Astrocyte (in vitro differentiated cells and primary cell): ENCODE measurements at regions not wholly inside any gene's neighbourhood (a gene's known extent, or its start where the extent isn't known, plus 50 kb on each side); places are given as distances from the start of the nearest gene placed in this dataset.

Experiments used
- DNase-seq: peaks from one replicate; pipeline ENCODE4 v3.0.0-alpha.2; 2010; ENCODE audit warnings: low read depth
- FAIRE-seq: peaks from 2 replicates; lab custom pipeline; 2011; peaks lifted over from hg19 to GRCh38; lab: Jason Lieb, UNC
- H2AFZ ChIP-seq: 2 replicates; pipeline ENCODE4 v1.6.0; 2012; ENCODE audit warnings: low read depth, low read length, inconsistent platforms
- H3K27ac ChIP-seq: 2 replicates; pipeline ENCODE4 v1.5.1; 2011; ENCODE audit warnings: low read depth, low read length, inconsistent platforms
- H3K27me3 ChIP-seq: 2 replicates; pipeline ENCODE4 v1.6.0; 2011; ENCODE audit warnings: low read length, inconsistent platforms; ENCODE audit not compliant: insufficient read depth
- H3K36me3 ChIP-seq: 2 replicates; pipeline ENCODE4 v1.5.1; 2011; ENCODE audit warnings: low read length, inconsistent platforms; ENCODE audit not compliant: insufficient read depth
- H3K4me1 ChIP-seq: 2 replicates; pipeline ENCODE4 v1.5.1; 2011; ENCODE audit warnings: low read length, inconsistent platforms; ENCODE audit not compliant: insufficient read depth
- H3K4me2 ChIP-seq: 2 replicates; pipeline ENCODE4 v1.6.0; 2012; ENCODE audit warnings: low read length, inconsistent platforms
- H3K4me3 ChIP-seq: 2 replicates; pipeline ENCODE4 v1.5.1; 2011; ENCODE audit warnings: low read depth, mild to moderate bottlenecking, low read length, inconsistent platforms; ENCODE audit not compliant: insufficient read depth
- H3K79me2 ChIP-seq: 2 replicates; pipeline ENCODE4 v1.6.0; 2012; ENCODE audit warnings: mild to moderate bottlenecking, low read length, inconsistent platforms; ENCODE audit not compliant: insufficient read depth
- H3K9ac ChIP-seq: 2 replicates; pipeline ENCODE4 v1.6.0; 2012; ENCODE audit warnings: mild to moderate bottlenecking, low read length, inconsistent platforms
- H3K9me3 ChIP-seq: 2 replicates; pipeline ENCODE4 v1.5.1; 2012; ENCODE audit warnings: low read depth, mild to moderate bottlenecking, low read length, inconsistent platforms; ENCODE audit not compliant: insufficient read depth
- H4K20me1 ChIP-seq: 2 replicates; pipeline ENCODE4 v1.6.0; 2012; ENCODE audit warnings: low read length, inconsistent platforms; ENCODE audit not compliant: insufficient read depth
- H3K27ac Mint-ChIP-seq: one replicate; pipeline ENCODE4 v1.8.0; 2021; ENCODE audit warnings: mild to moderate bottlenecking, mixed read lengths; ENCODE audit not compliant: unreplicated experiment
- H3K27me3 Mint-ChIP-seq: one replicate; pipeline ENCODE4 v1.8.0; 2021; ENCODE audit warnings: low read depth, mixed read lengths; ENCODE audit not compliant: unreplicated experiment
- H3K36me3 Mint-ChIP-seq: one replicate; pipeline ENCODE4 v1.8.0; 2021; ENCODE audit warnings: low read depth, mixed read lengths; ENCODE audit not compliant: unreplicated experiment
- H3K4me1 Mint-ChIP-seq: one replicate; pipeline ENCODE4 v1.8.0; 2021; ENCODE audit warnings: low read depth, mixed read lengths; ENCODE audit not compliant: unreplicated experiment
- H3K4me3 Mint-ChIP-seq: one replicate; pipeline ENCODE4 v1.8.0; 2021; ENCODE audit warnings: mild to moderate bottlenecking, moderate library complexity, mixed read lengths; ENCODE audit not compliant: unreplicated experiment
- H3K9me3 Mint-ChIP-seq: one replicate; pipeline ENCODE4 v1.8.0; 2021; ENCODE audit warnings: mild to moderate bottlenecking, mixed read lengths; ENCODE audit not compliant: unreplicated experiment
- EZH2 ChIP-seq: IDR thresholded peaks from 2 replicates; pipeline ENCODE4 v1.6.1; 2012; ENCODE audit warnings: mild to moderate bottlenecking, low read length, inconsistent platforms; ENCODE audit not compliant: insufficient read depth
- TF ChIP-seq, protein P1 (sequence below): IDR thresholded peaks from 2 replicates; pipeline ENCODE4 v1.5.1; 2011; ENCODE audit warnings: low read depth, mild to moderate bottlenecking, inconsistent platforms, low read length, moderate library complexity; ENCODE audit not compliant: insufficient read depth

DNA sequence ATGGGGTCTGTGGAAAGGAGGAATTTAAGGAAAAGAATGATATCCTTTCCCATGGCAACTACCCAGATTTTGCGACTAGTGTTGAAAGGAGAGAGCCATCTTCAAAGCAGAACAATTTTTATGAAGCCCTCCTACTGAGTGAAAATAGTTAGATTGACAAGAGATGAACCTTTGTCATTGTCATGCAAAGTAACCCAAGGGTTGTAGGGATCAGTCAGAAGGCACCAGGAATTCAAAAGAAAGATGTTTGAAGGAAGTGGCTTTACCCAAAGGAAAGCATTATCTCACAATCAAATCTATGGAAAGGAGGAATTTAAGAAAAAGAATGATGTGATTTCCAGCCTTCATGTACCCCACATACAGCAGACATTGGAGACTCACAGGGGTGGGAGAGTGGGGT, 544.4 kb downstream of the IPMK start:
- Histone ChIP-seq H3K4me3 (no peak overlapping the region), H4K20me1 (no peaks in the 10 kb centered on the region), H3K9me3 (no peaks in the 10 kb centered on the region), H3K27me3 (no peaks in the 10 kb centered on the region), H3K36me3 (no peaks in the 10 kb centered on the region), H3K79me2 (no peaks in the 10 kb centered on the region), H3K4me2 (no peak overlapping the region), H2AFZ (no peak overlapping the region), H3K4me1 (no peaks in the 10 kb centered on the region), H3K9ac (no peak overlapping the region), H3K27ac (no peak overlapping the region)
- no peak overlapping the region for H3K27ac Mint-ChIP-seq
- H3K9me3 Mint-ChIP-seq = peaks cover 6% of the 10 kb centered on the region
- peaks cover 3% of the 10 kb centered on the region for H3K27me3 Mint-ChIP-seq
- DNase-seq (no peak), FAIRE-seq (no peak)
- TF ChIP-seq, protein P1, sequence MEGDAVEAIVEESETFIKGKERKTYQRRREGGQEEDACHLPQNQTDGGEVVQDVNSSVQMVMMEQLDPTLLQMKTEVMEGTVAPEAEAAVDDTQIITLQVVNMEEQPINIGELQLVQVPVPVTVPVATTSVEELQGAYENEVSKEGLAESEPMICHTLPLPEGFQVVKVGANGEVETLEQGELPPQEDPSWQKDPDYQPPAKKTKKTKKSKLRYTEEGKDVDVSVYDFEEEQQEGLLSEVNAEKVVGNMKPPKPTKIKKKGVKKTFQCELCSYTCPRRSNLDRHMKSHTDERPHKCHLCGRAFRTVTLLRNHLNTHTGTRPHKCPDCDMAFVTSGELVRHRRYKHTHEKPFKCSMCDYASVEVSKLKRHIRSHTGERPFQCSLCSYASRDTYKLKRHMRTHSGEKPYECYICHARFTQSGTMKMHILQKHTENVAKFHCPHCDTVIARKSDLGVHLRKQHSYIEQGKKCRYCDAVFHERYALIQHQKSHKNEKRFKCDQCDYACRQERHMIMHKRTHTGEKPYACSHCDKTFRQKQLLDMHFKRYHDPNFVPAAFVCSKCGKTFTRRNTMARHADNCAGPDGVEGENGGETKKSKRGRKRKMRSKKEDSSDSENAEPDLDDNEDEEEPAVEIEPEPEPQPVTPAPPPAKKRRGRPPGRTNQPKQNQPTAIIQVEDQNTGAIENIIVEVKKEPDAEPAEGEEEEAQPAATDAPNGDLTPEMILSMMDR = no peak
- TF ChIP-seq EZH2 = no peak
- no peaks in the 10 kb centered on the region for H3K36me3 Mint-ChIP-seq
- H3K4me1 Mint-ChIP-seq = no peaks in the 10 kb centered on the region
- no peak overlapping the region for H3K4me3 Mint-ChIP-seq

DNA sequence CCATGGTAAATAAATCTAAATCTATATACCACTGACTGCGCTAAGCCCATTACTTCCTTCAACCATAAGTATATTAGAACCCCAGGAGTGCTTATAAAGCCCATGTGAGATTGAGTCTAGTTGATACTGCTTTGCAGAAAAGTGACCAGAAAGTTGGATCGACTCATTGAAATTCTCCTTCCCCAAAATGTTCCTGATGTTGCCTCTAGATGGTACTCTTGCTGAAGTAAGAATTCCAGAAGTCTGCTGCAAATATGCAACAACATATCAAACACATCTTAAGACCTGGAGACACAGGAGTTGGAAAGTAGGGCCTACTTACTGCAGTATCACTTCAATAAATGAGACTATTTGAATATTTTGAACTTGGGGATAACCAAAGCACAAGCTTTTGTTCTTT, 550.8 kb downstream of the IPMK start:
- Mint-ChIP-seq H3K4me3 (no peak overlapping the region), H3K27ac (no peak overlapping the region), H3K4me1 (peaks cover 7% of the 10 kb centered on the region), H3K27me3 (no peaks in the 10 kb centered on the region), H3K9me3 (peaks cover 6% of the 10 kb centered on the region), H3K36me3 (no peaks in the 10 kb centered on the region)
- no peak overlapping the region for H3K4me2 ChIP-seq
- no peak overlapping the region for H3K9ac ChIP-seq
- H3K4me1 ChIP-seq = no peaks in the 10 kb centered on the region
- H2AFZ ChIP-seq = no peak overlapping the region
- no peaks in the 10 kb centered on the region for H3K79me2 ChIP-seq
- H4K20me1 ChIP-seq = no peaks in the 10 kb centered on the region
- no peak for FAIRE-seq
- no peak overlapping the region for H3K4me3 ChIP-seq
- no peaks in the 10 kb centered on the region for H3K36me3 ChIP-seq
- H3K27me3 ChIP-seq = no peaks in the 10 kb centered on the region
- no peak overlapping the region for H3K27ac ChIP-seq
- H3K9me3 ChIP-seq = no peaks in the 10 kb centered on the region
- TF ChIP-seq, protein P1 = peak; percentile 39
- TF ChIP-seq EZH2 = no peak
- DNase-seq = peak; percentile 4

DNA sequence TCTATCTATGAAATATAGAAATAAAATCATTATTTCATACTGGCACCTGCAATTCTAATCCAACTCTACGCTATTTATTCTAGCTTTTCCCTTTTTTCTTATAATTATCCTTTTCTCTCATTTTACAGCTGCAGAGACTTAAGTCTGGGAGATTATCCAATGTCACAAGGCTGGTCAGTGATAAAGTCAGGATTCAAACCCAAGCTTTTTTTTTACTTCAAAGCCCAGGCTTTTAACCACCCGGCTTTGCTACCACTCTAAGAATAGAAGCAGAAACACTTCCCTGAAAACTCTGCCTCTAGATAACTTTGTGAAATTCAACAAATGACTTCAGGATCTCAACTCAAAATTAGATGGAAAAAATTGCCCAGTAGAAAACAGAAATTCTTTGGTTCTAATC, 552.5 kb downstream of the IPMK start:
- no peak overlapping the region for H3K27ac Mint-ChIP-seq

More for the DNA sequence above, 552.5 kb downstream of the IPMK start:
- Mint-ChIP-seq H3K36me3 (no peaks in the 10 kb centered on the region), H3K27me3 (no peaks in the 10 kb centered on the region), H3K4me3 (no peak overlapping the region), H3K9me3 (peaks cover 6% of the 10 kb centered on the region), H3K4me1 (peaks cover 7% of the 10 kb centered on the region)
- FAIRE-seq (no peak), DNase-seq (no peak)
- no peaks in the 10 kb centered on the region for H3K4me1 ChIP-seq
- H3K27ac ChIP-seq = no peak overlapping the region
- no peaks in the 10 kb centered on the region for H3K27me3 ChIP-seq
- H4K20me1 ChIP-seq = no peaks in the 10 kb centered on the region
- H2AFZ ChIP-seq = no peak overlapping the region
- H3K79me2 ChIP-seq = no peaks in the 10 kb centered on the region
- H3K4me3 ChIP-seq = no peak overlapping the region
- H3K9ac ChIP-seq = no peak overlapping the region
- TF ChIP-seq, protein P1 = no peak
- no peak for TF ChIP-seq EZH2
- no peaks in the 10 kb centered on the region for H3K36me3 ChIP-seq
- H3K9me3 ChIP-seq = no peaks in the 10 kb centered on the region
- no peak overlapping the region for H3K4me2 ChIP-seq
